DMS53 (cell line): ENCODE measurements at regions not wholly inside any gene's neighbourhood (a gene's known extent, or its start where the extent isn't known, plus 50 kb on each side); places are given as distances from the start of the nearest gene placed in this dataset.

ENCODE experiments used
- DNase-seq: peaks from one replicate; lab custom pipeline; 2025; lab: John Stamatoyannopoulos, UW

- DNase-seq, result no peak
These were observed 588.4 kb upstream of the LRRC4C start for GRCh38 chr11:42047637-42048555.

- no peak for DNase-seq
These were observed 589.7 kb upstream of the LRRC4C start for GRCh38 chr11:42049186-42049585.

GRCh38 chr11:42049650-42050049, 590.2 kb upstream of the LRRC4C start:
- DNase-seq, result no peak

GRCh38 chr11:42054351-42054900, 595.0 kb upstream of the LRRC4C start:
- no peak for DNase-seq

- no peak for DNase-seq
These were observed 596.2 kb upstream of the LRRC4C start for GRCh38 chr11:42055606-42056005.

GRCh38 chr11:42058794-42059193, 599.3 kb upstream of the LRRC4C start:
- no peak for DNase-seq

- DNase-seq, result no peak
These were observed 605.7 kb upstream of the LRRC4C start for GRCh38 chr11:42065199-42065598.

- peak; percentile 14 for DNase-seq
These were observed 606.7 kb upstream of the LRRC4C start for GRCh38 chr11:42066113-42066512.

- no peak for DNase-seq
These were observed 614.9 kb upstream of the LRRC4C start for GRCh38 chr11:42074306-42074705.

GRCh38 chr11:42075180-42075579, 615.7 kb upstream of the LRRC4C start:
- no peak for DNase-seq

GRCh38 chr11:42077794-42078193, 618.3 kb upstream of the LRRC4C start:
- DNase-seq, result no peak

GRCh38 chr11:42085736-42086135, 626.3 kb upstream of the LRRC4C start:
- DNase-seq, result no peak

GRCh38 chr11:42093541-42093940, 634.1 kb upstream of the LRRC4C start:
- no peak for DNase-seq

- no peak for DNase-seq
These were observed 638.6 kb upstream of the LRRC4C start for GRCh38 chr11:42098075-42098474.

- DNase-seq, result no peak
These were observed 653.4 kb upstream of the LRRC4C start for GRCh38 chr11:42112866-42113265.

- no peak for DNase-seq
These were observed 655.5 kb upstream of the LRRC4C start for GRCh38 chr11:42114927-42115326.

- DNase-seq, result no peak
These were observed 679.0 kb upstream of the LRRC4C start for GRCh38 chr11:42138454-42138853.

GRCh38 chr11:42145311-42145710, 685.9 kb upstream of the LRRC4C start:
- DNase-seq, result no peak

GRCh38 chr11:42161886-42162285, 702.4 kb upstream of the LRRC4C start:
- no peak for DNase-seq

- no peak for DNase-seq
These were observed 709.7 kb upstream of the LRRC4C start for GRCh38 chr11:42169191-42169590.

- DNase-seq, result no peak
These were observed 711.1 kb upstream of the LRRC4C start for GRCh38 chr11:42170601-42171000.

GRCh38 chr11:42171046-42171445, 711.6 kb upstream of the LRRC4C start:
- DNase-seq, result no peak

- no peak for DNase-seq
These were observed 713.0 kb upstream of the LRRC4C start for GRCh38 chr11:42172441-42172840.

GRCh38 chr11:42175203-42175602, 715.8 kb upstream of the LRRC4C start:
- peak; percentile 48 for DNase-seq
